HG02678 (cell line): ENCODE measurements at regions not wholly inside any gene's neighbourhood (a gene's known extent, or its start where the extent isn't known, plus 50 kb on each side); places are given as distances from the start of the nearest gene placed in this dataset.
A peak's percentile ranks its signal among the peaks of the same experiment; 100 is the strongest.
"Not testable (repeated sequence)": the region's sequence is repeated elsewhere in the genome, so short reads cannot be mapped to it uniquely, and the experiment has no call there.

Experiments used
- ATAC-seq: cut with Tn5 transposase; IDR thresholded peaks from one replicate; pipeline ENCODE4 v1.9.1; 2021; ENCODE audit warnings: mild to moderate bottlenecking, moderate library complexity; ENCODE audit not compliant: unreplicated experiment

- no peak for ATAC-seq
Measured at GRCh38 chr13:59368693-59369092, 795.0 kb downstream of the DIAPH3 start.

- no peak for ATAC-seq
Measured at GRCh38 chr13:59371229-59371628, 792.5 kb downstream of the DIAPH3 start.

GRCh38 chr13:59373341-59373740 is 790.4 kb downstream of the DIAPH3 start:
- ATAC-seq: no peak

- no peak for ATAC-seq
Measured at GRCh38 chr13:59374691-59375090, 789.0 kb downstream of the DIAPH3 start.

DNA sequence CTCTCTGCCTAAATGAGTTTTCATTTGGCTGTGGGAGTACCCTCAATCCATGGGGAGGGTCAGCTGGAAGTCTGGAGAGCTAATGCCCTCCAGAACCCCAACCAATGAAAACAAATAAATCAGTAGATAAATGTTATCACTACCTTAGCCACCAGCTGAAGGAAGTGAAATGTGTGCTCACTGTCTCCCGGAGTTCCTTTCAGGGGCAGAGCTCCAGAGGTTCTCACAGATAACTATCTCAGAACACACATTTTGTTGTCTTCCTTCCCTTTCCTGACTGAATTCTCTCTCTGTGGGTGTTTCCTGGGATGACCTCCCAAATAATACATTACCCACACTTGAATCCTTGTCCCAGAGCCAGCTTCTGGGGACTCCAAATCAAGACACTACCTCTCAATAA is 779.6 kb downstream of the DIAPH3 start:
- ATAC-seq: no peak

DNA sequence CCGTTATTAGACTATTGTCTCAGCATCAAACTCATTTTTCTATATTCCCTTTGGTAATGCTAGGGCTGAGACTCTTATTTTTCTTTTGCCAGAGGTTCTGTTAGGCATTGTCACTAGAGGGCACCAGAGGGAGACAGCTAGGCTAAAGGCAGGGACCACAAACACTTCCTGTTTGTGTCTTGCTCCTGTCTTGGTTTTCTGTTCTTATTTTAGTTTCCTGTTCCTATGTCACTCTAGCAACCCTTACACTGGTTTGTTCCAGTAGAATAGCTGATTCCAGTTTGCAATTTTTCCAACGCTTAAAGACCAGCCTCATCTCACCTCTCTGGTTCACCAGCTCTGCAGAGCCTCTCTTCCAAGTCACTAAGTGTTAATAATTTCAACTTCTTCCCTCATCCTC is 772.0 kb downstream of the DIAPH3 start:
- peak; percentile 100 for ATAC-seq

DNA sequence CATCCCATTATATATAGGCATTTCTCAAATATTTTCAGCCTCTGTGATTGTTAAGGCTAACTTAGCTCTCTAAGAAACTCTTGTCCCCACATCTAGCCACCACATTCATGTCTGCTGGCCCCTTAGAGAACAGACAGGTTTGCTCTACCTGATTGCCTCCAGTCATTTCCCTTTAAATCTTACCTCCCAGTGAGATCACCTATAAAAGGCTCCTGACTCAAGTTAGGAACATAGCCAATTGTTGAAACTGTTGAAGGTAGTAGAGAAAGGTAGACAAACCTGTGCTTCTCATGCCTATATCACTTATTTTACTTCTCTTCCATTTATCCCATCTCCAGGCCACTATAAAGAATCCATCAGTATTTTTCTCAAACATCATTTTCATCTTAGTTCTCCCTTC is 771.4 kb downstream of the DIAPH3 start:
- ATAC-seq: no peak

GRCh38 chr13:59394496-59394895 is 769.2 kb downstream of the DIAPH3 start:
- no peak for ATAC-seq

DNA sequence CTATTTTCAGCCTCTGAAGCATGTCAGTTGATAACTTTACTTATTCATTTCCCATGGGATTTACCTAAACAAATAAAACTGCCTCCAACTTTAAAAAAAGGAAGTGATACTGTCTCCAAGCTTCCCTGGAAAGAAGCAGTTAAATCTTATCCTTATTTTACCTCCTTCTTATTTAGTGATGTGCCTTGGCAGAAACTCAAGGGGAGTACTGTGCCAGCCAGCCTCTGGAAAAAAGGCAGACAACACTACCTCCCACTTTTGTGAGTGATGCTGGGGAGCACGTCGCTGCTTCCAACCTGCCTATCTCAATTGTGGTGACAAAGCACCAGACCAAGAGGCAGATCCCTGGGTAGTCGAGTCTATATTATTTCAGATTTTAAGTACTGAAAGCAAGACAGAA is 765.6 kb downstream of the DIAPH3 start:
- ATAC-seq: no peak

DNA sequence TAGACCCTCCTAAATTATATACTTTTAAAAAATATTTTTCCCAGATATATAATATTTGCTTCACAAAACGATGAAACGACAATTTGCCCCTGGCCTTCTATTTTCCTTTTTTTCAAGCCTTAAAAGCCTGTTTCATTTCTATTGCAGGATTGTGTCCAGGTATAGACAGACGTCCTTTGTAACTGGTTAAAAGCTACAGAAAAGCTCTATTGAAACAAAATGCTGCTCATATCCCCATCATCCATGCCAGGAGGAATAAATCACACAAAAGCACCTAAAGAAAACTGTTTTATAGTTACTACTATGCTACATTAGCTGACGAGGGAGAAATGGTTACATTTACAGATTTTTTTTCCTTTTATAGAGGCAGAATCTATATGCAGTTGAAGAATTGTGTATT is 765.1 kb downstream of the DIAPH3 start:
- no peak for ATAC-seq

GRCh38 chr13:59399513-59399912 is 764.2 kb downstream of the DIAPH3 start:
- no peak for ATAC-seq

- no peak for ATAC-seq
Measured at GRCh38 chr13:59404331-59404730, 759.4 kb downstream of the DIAPH3 start.

- ATAC-seq: not testable (repeated sequence)
Measured at GRCh38 chr13:59407251-59407650, 756.5 kb downstream of the DIAPH3 start.

DNA sequence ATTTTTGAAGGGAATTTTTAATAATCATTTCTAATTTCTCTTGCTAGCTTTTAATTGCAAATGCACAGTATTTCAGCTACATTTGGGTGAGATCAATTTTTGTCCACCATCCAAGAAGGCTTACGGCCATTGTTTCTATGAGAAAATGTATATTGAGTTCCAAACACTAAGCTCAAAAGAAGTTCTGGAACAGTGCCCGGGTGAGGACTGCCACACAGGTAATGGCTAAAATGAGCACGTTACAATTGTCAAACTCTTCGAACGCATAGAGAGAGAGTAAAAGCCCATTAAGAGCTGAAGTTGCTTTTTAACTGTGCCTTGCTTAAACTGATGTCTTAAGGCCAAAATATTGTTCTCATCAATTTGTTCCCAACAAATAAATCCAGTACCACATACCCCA is 755.0 kb downstream of the DIAPH3 start:
- ATAC-seq: no peak

DNA sequence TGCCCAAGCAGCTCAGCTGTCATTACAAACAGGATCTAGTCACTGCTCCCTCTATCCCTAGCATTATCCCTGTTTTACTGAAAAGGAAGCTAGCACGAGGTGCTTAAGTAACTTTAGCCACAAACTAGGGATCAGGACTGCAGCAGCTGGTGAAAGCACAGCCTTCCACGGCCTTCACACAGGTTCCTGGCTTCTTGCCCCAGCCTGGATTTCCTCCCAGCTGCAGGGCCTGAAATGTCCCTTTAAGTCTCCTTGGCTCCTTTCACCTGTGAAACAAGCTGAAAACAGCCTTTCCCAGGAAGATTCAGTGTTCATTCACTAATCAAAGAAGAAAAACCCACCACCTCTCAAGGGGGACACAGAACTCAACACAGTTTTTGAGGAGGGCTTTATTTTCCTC is 754.5 kb downstream of the DIAPH3 start:
- no peak for ATAC-seq

DNA sequence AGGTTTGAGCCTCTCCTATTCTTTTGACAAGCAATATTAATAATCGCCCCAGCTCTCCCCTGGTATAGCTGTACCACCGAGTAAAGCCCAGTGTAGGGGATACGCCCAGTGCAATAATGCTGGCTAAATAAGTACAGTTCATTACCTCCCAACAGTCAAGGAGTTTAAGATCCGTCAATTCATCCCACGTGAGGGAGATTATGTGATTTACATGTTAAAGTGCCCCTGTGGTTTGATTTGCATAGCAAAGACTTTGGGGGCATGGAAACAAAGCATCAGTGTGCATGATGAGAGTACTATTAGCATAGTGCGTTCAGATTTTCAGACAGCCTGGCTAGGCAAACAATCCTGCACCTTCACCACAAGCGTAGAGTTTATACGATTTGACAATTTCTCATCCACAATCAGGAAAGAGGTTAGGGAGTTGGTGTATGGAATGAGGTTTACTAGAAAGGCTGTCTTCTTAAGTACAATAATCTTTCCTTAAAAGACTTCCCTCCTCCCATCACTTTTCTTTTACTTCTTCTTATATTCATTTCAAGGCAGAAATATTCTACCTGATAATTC is 754.0 kb downstream of the DIAPH3 start:
- no peak for ATAC-seq

- ATAC-seq: peak; percentile 76
Measured at GRCh38 chr13:59413126-59413525, 750.6 kb downstream of the DIAPH3 start.

DNA sequence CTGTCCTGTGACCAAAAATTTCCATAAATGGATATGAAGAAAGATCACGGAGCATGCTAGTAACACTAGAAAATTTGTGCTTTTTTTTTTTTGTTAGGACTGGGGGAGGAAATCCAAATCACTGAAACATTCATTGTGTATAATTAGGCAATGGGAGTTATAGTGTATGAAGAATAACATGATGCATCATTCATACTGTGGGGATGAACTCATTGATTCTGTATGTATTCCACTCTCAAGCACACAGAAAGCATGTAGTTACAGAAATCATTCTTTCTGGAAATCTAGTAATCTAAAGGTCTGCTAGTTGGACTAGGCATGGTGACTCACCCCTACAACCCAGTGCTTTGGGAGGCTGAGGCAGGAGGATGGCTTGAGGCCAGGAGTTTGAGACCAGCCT is 749.7 kb downstream of the DIAPH3 start:
- ATAC-seq: no peak

GRCh38 chr13:59415498-59415897 is 748.2 kb downstream of the DIAPH3 start:
- no peak for ATAC-seq

DNA sequence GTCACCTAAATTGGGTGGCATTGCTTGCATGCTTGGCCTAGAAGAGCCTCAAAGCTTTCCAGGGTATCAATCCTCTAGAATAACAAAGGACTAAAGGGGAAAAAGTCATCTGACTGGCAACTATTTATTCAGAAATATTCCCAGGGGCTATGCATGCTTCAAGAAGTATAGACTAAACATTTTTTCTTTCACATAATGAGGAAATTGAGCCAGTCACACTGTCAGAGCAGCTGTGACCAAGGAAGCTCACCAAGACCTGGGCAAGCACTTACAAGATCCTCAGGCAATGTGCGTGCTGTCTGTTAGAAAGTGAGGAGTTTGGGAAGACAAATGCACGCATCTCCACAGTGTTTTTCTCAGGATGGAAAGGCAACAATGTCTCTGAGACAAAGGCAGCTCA is 747.2 kb downstream of the DIAPH3 start:
- no peak for ATAC-seq

DNA sequence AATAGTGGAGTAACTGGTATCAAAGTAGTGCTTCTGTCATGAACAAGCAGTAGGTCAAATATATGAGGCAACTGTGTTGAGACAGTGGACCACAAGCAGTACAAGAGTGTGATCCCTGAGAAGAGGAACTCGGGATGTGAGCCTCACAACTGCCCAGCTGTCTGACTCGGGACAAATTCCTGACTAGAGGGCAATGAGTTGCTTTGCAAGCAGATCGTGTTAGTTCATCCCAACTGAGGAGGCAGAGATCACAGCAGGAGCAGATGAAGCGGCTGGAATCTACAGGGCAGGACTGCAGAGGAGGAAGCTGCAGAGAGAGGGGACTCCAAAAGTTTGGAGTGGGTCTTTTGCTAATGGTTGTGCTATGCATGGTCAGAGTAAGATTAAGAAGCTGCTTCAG is 741.1 kb downstream of the DIAPH3 start:
- ATAC-seq: no peak

- ATAC-seq: no peak
Measured at GRCh38 chr13:59423708-59424340, 739.9 kb downstream of the DIAPH3 start.

DNA sequence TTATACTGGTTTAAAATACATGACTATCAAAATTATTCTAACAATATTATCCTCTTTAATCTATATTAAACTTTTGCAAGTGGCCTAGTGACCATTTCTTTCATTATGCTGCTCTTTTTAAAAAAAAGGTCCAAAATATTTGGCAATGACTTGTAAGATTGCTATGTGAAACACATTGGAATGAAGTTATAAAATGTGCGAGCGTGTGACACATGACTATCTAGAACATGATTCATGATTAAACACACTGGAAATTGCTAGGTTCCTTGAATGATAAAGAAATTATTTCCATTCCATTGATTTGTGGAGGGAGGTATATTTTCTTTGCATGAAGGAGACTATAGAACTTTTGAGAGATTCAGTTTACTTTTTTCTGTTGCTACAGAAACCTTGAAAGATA is 739.1 kb downstream of the DIAPH3 start:
- no peak for ATAC-seq
